Keratinocyte (primary cell): ENCODE measurements at regions not wholly inside any gene's neighbourhood (a gene's known extent, or its start where the extent isn't known, plus 50 kb on each side); places are given as distances from the start of the nearest gene placed in this dataset.
"Not testable (repeated sequence)": the region's sequence is repeated elsewhere in the genome, so short reads cannot be mapped to it uniquely, and the experiment has no call there.

ENCODE experiments used
- DNase-seq: peaks from one replicate; pipeline ENCODE4 v3.0.0-alpha.2; 2011; ENCODE audit warnings: low read depth, missing footprints, low spot score
- FAIRE-seq: peaks from 2 replicates; lab custom pipeline; 2011; peaks lifted over from hg19 to GRCh38; lab: Jason Lieb, UNC
- H2AFZ ChIP-seq: 2 replicates; pipeline ENCODE4 v1.6.0; 2012; ENCODE audit warnings: low read length, control low read depth, inconsistent platforms; ENCODE audit not compliant: control insufficient read depth
- H3K27ac ChIP-seq: 2 replicates; pipeline ENCODE4 v1.5.1; 2011; ENCODE audit warnings: low read length; ENCODE audit not compliant: control insufficient read depth, insufficient read depth
- H3K27me3 ChIP-seq: 3 replicates; pipeline ENCODE4 v1.6.0; 2011; ENCODE audit warnings: low read length; ENCODE audit not compliant: control insufficient read depth, insufficient read depth; ENCODE audit errors: extremely low read depth
- H3K36me3 ChIP-seq, 2 experiments: 2 replicates in 1 of 2; 3 replicates in 1 of 2; pipeline ENCODE4 v1.5.1; 2011; ENCODE audit warnings: low read length in 2 of 2, mild to moderate bottlenecking in 1 of 2; ENCODE audit not compliant: control insufficient read depth in 2 of 2, insufficient read depth in 2 of 2; ENCODE audit errors: extremely low read depth in 1 of 2
- H3K4me1 ChIP-seq: 3 replicates; pipeline ENCODE4 v1.5.1; 2011; ENCODE audit warnings: low read length; ENCODE audit not compliant: control insufficient read depth, insufficient read depth; ENCODE audit errors: extremely low read depth
- H3K4me2 ChIP-seq: 3 replicates; pipeline ENCODE4 v1.6.0; 2011; ENCODE audit warnings: low read depth, low read length; ENCODE audit not compliant: control insufficient read depth, insufficient read depth; ENCODE audit errors: extremely low read depth
- H3K4me3 ChIP-seq, 3 experiments: fragments of 200-600 bp in 1 of 3; sonication (generic) in 1 of 3; 2 replicates in 2 of 3; 3 replicates in 1 of 3; pipeline ENCODE4 v1.5.1; 2011 to 2016; ENCODE audit warnings: low read length in 3 of 3, mild to moderate bottlenecking in 3 of 3, control low read depth in 2 of 3, inconsistent platforms in 1 of 3, low read depth in 1 of 3, mixed read lengths in 1 of 3, mixed run types in 1 of 3, moderate library complexity in 1 of 3; ENCODE audit not compliant: control insufficient read depth in 2 of 3, insufficient read depth in 2 of 3; ENCODE audit errors: extremely low read depth in 1 of 3
- H3K79me2 ChIP-seq: 2 replicates; pipeline ENCODE4 v1.6.0; 2012; ENCODE audit warnings: low read length; ENCODE audit not compliant: control insufficient read depth, insufficient read depth
- H3K9ac ChIP-seq: 3 replicates; pipeline ENCODE4 v1.6.0; 2011; ENCODE audit warnings: low read length; ENCODE audit not compliant: control insufficient read depth, insufficient read depth; ENCODE audit errors: extremely low read depth
- H3K9me1 ChIP-seq: 3 replicates; pipeline ENCODE4 v1.6.0; 2011; ENCODE audit warnings: low read length; ENCODE audit not compliant: control insufficient read depth, insufficient read depth; ENCODE audit errors: extremely low read depth
- H3K9me3 ChIP-seq: 2 replicates; pipeline ENCODE4 v1.5.1; 2012; ENCODE audit warnings: low read depth, low read length; ENCODE audit not compliant: control insufficient read depth
- H4K20me1 ChIP-seq: 3 replicates; pipeline ENCODE4 v1.6.0; 2011; ENCODE audit warnings: low read length; ENCODE audit not compliant: control insufficient read depth, insufficient read depth; ENCODE audit errors: extremely low read depth
- EZH2 ChIP-seq: IDR thresholded peaks from one replicate; pipeline ENCODE4 v1.6.1; 2012; ENCODE audit warnings: inconsistent platforms, mild to moderate bottlenecking, low read length, moderate library complexity
- dilution Hi-C: fragments of 300-500 bp; cut with MboI; formaldehyde crosslinking; loops from one replicate; pipeline ENCODE4 v1.7.0; 2020; ENCODE audit warnings: low sequenced_read_pairs; ENCODE audit not compliant: extremely low pct_ligation_motif_present
- TF ChIP-seq, protein P1 (sequence below), 3 experiments: IDR thresholded peaks in 1 of 3; conservative IDR thresholded peaks in 1 of 3; optimal IDR thresholded peaks in 1 of 3; 2 replicates in 2 of 3; 3 replicates in 1 of 3; pipeline versions ENCODE3 to v1.5.1; 2011; ENCODE audit warnings: low read length in 3 of 3, mild to moderate bottlenecking in 3 of 3, moderate library complexity in 2 of 3, control low read depth in 1 of 3, inconsistent platforms in 1 of 3; ENCODE audit not compliant: insufficient read depth in 2 of 3; ENCODE audit errors: extremely low read depth in 1 of 3

DNA sequence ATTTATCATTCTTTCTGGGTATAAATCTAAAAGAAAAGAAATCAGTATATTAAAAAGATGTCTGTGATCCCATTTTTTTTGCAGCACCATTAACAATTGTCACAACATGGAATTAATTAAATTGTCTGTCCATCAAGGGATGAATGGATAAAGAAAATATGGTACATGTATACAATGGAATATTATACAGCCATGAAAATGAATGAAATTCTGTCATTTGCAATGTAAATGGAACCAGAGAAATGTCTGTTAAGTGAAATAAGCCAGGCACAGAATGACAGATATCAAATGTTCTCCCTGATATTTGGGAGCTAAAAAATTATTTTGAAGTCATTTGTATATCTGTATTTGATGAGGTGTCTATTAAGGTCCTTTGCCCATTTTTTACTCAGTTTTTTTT is 77.1 kb upstream of the NDST4 start:
- H3K4me2 ChIP-seq, result no peak overlapping the region
- H3K36me3 ChIP-seq, result no peaks in the 10 kb centered on the region
- H3K4me1 ChIP-seq, result no peaks in the 10 kb centered on the region
- DNase-seq, result no peak
- no peak overlapping the region for H3K27ac ChIP-seq
- no peak overlapping the region for H2AFZ ChIP-seq
- no peak overlapping the region for H3K4me3 ChIP-seq
- no peak for TF ChIP-seq EZH2
- TF ChIP-seq, protein P1, sequence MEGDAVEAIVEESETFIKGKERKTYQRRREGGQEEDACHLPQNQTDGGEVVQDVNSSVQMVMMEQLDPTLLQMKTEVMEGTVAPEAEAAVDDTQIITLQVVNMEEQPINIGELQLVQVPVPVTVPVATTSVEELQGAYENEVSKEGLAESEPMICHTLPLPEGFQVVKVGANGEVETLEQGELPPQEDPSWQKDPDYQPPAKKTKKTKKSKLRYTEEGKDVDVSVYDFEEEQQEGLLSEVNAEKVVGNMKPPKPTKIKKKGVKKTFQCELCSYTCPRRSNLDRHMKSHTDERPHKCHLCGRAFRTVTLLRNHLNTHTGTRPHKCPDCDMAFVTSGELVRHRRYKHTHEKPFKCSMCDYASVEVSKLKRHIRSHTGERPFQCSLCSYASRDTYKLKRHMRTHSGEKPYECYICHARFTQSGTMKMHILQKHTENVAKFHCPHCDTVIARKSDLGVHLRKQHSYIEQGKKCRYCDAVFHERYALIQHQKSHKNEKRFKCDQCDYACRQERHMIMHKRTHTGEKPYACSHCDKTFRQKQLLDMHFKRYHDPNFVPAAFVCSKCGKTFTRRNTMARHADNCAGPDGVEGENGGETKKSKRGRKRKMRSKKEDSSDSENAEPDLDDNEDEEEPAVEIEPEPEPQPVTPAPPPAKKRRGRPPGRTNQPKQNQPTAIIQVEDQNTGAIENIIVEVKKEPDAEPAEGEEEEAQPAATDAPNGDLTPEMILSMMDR (optimal IDR thresholded peaks at IDR 0.05 in 1 of 3, IDR thresholded peaks at IDR 0.05 in 1 of 3, conservative IDR thresholded peaks at IDR 0.05 in 1 of 3; ENCODE audit: extremely low read depth in 1 of 3, insufficient read depth in 2 of 3, low read length in 3 of 3), result no peak
- H4K20me1 ChIP-seq, result no peaks in the 10 kb centered on the region
- no peaks in the 10 kb centered on the region for H3K9me1 ChIP-seq
- dilution Hi-C loops, result no loop called here
- no peak for FAIRE-seq
- no peak overlapping the region for H3K9ac ChIP-seq
- H3K9me3 ChIP-seq, result no peaks in the 10 kb centered on the region
- H3K27me3 ChIP-seq, result no peaks in the 10 kb centered on the region
- no peaks in the 10 kb centered on the region for H3K79me2 ChIP-seq

DNA sequence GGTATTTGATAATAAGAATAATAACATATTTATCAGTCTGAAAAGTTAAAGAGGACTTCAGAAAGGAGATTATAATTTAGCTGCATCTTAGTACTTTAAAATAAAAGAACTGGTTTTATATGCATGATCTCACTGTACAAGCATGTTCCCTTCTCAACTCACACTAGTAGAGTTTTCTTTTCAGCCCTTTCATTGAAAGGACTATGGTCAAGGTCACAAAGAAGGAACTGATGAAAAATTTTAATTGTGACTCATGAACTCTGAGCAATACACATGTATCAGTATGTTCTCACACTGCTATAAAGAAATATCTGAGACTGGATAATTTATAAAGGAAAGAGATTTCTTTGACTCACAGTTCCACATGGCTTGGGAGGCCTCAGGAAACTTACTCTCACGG is 73.7 kb upstream of the NDST4 start:
- TF ChIP-seq, protein P1 (optimal IDR thresholded peaks at IDR 0.05 in 1 of 3, IDR thresholded peaks at IDR 0.05 in 1 of 3, conservative IDR thresholded peaks at IDR 0.05 in 1 of 3; ENCODE audit: extremely low read depth in 1 of 3, insufficient read depth in 2 of 3, low read length in 3 of 3), result no peak
- no peak for TF ChIP-seq EZH2
- Histone ChIP-seq H3K9me1 (no peaks in the 10 kb centered on the region), H3K4me1 (no peaks in the 10 kb centered on the region), H4K20me1 (no peaks in the 10 kb centered on the region), H2AFZ (no peak overlapping the region), H3K27me3 (no peaks in the 10 kb centered on the region), H3K27ac (no peak overlapping the region), H3K4me3 (no peak overlapping the region), H3K4me2 (no peak overlapping the region), H3K36me3 (no peaks in the 10 kb centered on the region), H3K9me3 (no peaks in the 10 kb centered on the region), H3K79me2 (no peaks in the 10 kb centered on the region), H3K9ac (no peak overlapping the region)
- dilution Hi-C loops, result no loop called here
- DNase-seq, result no peak
- no peak for FAIRE-seq

DNA sequence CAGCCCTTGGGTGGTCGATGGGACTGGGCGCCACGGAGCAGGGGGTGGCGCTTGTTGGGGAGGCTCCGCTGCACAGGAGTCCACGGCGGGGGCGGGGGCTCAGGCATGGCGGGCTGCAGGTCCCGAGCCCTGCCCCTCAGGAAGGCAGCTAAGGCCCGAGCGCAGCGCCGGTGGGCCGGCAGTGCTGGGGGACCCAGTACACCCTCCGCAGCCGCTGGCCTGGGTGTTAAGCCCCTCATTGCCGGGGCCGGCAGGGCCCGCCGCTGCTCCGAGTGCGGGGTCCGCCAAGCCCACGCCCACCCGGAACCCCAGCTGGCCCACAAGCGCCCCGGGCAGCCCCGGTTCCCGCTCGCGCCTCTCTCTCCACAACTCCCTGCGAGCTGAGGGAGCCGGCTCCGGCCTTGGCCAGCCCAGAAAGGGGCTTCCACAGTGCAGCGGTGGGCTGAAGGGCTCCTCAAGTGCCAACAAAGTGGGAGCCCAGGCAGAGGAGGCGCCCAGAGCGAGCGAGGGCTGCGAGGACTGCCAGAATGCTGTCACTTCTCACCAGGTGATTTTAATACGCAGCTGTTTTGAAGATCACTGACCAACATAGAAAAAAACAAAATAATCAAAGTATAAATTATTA is 66.1 kb upstream of the NDST4 start:
- H4K20me1 ChIP-seq, H3K9me3 ChIP-seq, H3K9ac ChIP-seq, H3K9me1 ChIP-seq, H3K27me3 ChIP-seq, H3K4me2 ChIP-seq, H3K27ac ChIP-seq, dilution Hi-C loops, H2AFZ ChIP-seq, H3K36me3 ChIP-seq, H3K79me2 ChIP-seq, H3K4me3 ChIP-seq, FAIRE-seq, DNase-seq, H3K4me1 ChIP-seq: not testable (repeated sequence)

DNA sequence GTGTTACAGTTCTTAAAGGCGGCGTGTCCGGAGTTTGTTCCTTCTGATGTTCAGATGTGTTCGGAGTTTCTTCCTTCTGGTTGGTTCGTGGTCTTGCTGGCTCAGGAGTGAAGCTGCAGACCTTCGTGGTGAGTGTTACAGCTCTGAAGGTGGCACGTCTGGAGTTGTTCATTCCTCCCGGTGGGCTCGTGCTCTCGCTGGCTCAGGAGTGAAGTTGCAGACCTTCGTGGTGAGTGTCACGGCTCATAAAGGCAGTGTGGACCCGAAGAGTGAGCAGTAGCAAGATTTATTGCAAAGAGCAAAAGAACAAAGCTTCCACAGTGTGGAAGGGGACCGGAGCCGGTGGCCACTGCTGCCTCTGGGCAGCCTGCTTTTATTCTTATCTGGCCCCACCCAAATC is 65.3 kb upstream of the NDST4 start:
- H4K20me1 ChIP-seq, H2AFZ ChIP-seq, H3K4me2 ChIP-seq, FAIRE-seq, H3K4me1 ChIP-seq, H3K4me3 ChIP-seq, H3K9ac ChIP-seq, H3K27me3 ChIP-seq, dilution Hi-C loops, H3K27ac ChIP-seq, H3K36me3 ChIP-seq, H3K9me1 ChIP-seq, DNase-seq, H3K9me3 ChIP-seq, H3K79me2 ChIP-seq: not testable (repeated sequence)
